Calu3 (cell line): ENCODE measurements at regions not wholly inside any gene's neighbourhood (a gene's known extent, or its start where the extent isn't known, plus 50 kb on each side); places are given as distances from the start of the nearest gene placed in this dataset. TPM values are rescaled to one million over a fixed set of nuclear protein-coding genes. Genes with fewer than 3 reads are reported as not detected.

Experiments used
- BruUV-seq: library from RNA; stranded (reverse); fragments of 400-500 nt; replicated peaks from 2 replicates; lab custom pipeline; 2021; lab: Mats Ljungman, UMichigan
- CTCF ChIA-PET: fragments of 300-600 bp; sonication (Branson Sonifier 250); formaldehyde crosslinking; loops from one replicate; lab custom pipeline; 2022; ENCODE audit warnings: antibody characterized with exemption; lab: Charles Lee
- DNase-seq: peaks from one replicate; pipeline ENCODE4 v3.0.0; 2022
- H3K27ac Mint-ChIP-seq: one replicate; pipeline ENCODE4 v1.8.0; 2022; ENCODE audit warnings: mixed read lengths; ENCODE audit not compliant: unreplicated experiment
- H3K27me3 Mint-ChIP-seq: one replicate; pipeline ENCODE4 v1.8.0; 2022; ENCODE audit warnings: mixed read lengths; ENCODE audit not compliant: unreplicated experiment
- H3K36me3 Mint-ChIP-seq: one replicate; pipeline ENCODE4 v1.8.0; 2022; ENCODE audit warnings: mild to moderate bottlenecking, moderate library complexity, mixed read lengths; ENCODE audit not compliant: insufficient read depth, unreplicated experiment
- H3K4me1 Mint-ChIP-seq: one replicate; pipeline ENCODE4 v1.8.0; 2022; ENCODE audit warnings: mild to moderate bottlenecking, low read depth, mixed read lengths; ENCODE audit not compliant: unreplicated experiment
- H3K4me3 Mint-ChIP-seq: one replicate; pipeline ENCODE4 v1.8.0; 2022; ENCODE audit warnings: mild to moderate bottlenecking, low read depth, moderate library complexity, mixed read lengths; ENCODE audit not compliant: unreplicated experiment
- H3K9me3 Mint-ChIP-seq: one replicate; pipeline ENCODE4 v1.8.0; 2022; ENCODE audit warnings: low read depth, mixed read lengths; ENCODE audit not compliant: unreplicated experiment
- intact Hi-C: fragments of 100-400 bp; cut with micrococcal nuclease; formaldehyde crosslinking; loops from one replicate; pipeline ENCODE4 v1.10.0; 2022; ENCODE audit not compliant: unreplicated experiment
- microRNA-seq: library from miRNA; unstranded; fragments of <30 nt; microRNA quantifications from one replicate; pipeline ENCODE4 v1.2.0, GENCODE V29; 2022
- TF ChIP-seq, protein P1 (sequence below): fragments of 200-600 bp; IDR thresholded peaks from one replicate; pipeline ENCODE4 v1.8.0; 2022; ENCODE audit warnings: antibody characterized with exemption; ENCODE audit not compliant: unreplicated experiment

DNA sequence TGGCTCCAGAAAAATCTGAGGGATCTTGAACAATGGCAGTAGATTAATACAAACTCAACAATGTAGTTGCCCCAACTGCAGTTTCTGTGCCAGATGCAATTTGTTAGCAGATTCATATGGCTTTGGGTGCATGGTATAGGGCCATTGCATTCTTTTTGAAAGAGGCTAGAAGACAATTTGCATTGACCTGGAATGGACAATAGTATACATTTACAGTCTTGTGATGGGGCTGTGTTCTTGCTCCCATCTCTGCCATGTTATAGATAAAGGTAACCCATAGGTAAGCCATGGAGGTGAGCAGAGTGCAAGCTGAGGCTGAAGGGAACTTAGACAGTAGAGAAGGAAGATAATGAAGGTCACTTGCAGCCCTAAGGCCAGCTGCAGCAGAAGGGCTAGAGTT lies 50.1 kb upstream of the DIO3 start:
- Mint-ChIP-seq H3K4me3 (no peak overlapping the region), H3K27me3 (no peaks in the 10 kb centered on the region), H3K9me3 (no peaks in the 10 kb centered on the region), H3K27ac (no peak overlapping the region), H3K36me3 (peaks cover 5% of the 10 kb centered on the region), H3K4me1 (no peaks in the 10 kb centered on the region)
- DNase-seq: no peak
- intact Hi-C loops: no loop called here
- TF ChIP-seq, protein P1, sequence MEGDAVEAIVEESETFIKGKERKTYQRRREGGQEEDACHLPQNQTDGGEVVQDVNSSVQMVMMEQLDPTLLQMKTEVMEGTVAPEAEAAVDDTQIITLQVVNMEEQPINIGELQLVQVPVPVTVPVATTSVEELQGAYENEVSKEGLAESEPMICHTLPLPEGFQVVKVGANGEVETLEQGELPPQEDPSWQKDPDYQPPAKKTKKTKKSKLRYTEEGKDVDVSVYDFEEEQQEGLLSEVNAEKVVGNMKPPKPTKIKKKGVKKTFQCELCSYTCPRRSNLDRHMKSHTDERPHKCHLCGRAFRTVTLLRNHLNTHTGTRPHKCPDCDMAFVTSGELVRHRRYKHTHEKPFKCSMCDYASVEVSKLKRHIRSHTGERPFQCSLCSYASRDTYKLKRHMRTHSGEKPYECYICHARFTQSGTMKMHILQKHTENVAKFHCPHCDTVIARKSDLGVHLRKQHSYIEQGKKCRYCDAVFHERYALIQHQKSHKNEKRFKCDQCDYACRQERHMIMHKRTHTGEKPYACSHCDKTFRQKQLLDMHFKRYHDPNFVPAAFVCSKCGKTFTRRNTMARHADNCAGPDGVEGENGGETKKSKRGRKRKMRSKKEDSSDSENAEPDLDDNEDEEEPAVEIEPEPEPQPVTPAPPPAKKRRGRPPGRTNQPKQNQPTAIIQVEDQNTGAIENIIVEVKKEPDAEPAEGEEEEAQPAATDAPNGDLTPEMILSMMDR: no peak
- CTCF ChIA-PET: no interaction called here
- BruUV-seq: no TSS peak

Small RNAs in the stretch of these regions (microRNA-seq; reads per million reads assigned to microRNA genes)
- gene MIR1185-1: 3.5 reads per million, percentile 4 among the genes with 10 or more reads in this experiment
- gene MIR1185-2: not detected
- gene MIR1193: not detected
- gene MIR1197: not detected
- gene MIR134: 39.7 reads per million, percentile 53 among the genes with 10 or more reads in this experiment
- 21.4 reads per million, percentile 46 among the genes with 10 or more reads in this experiment for gene MIR154
- 8.1 reads per million, percentile 28 among the genes with 10 or more reads in this experiment for gene MIR299
- gene MIR300: not detected
- 15.8 reads per million, percentile 40 among the genes with 10 or more reads in this experiment for gene MIR323A
- gene MIR323B: 3.9 reads per million, percentile 7 among the genes with 10 or more reads in this experiment
- not detected for gene MIR329-1
- not detected for gene MIR329-2
- 65.4 reads per million, percentile 59 among the genes with 10 or more reads in this experiment for gene MIR369
- gene MIR376A1: not detected
- gene MIR376A2: not detected
- 9.8 reads per million, percentile 32 among the genes with 10 or more reads in this experiment for gene MIR376B
- 142 reads per million, percentile 69 among the genes with 10 or more reads in this experiment for gene MIR376C
- gene MIR377: 2.1 reads per million
- gene MIR379: 116 reads per million, percentile 65 among the genes with 10 or more reads in this experiment
- gene MIR380: 8.4 reads per million, percentile 28 among the genes with 10 or more reads in this experiment
- gene MIR381: 5.6 reads per million, percentile 18 among the genes with 10 or more reads in this experiment
- gene MIR382: 79.8 reads per million, percentile 61 among the genes with 10 or more reads in this experiment
- gene MIR409: 132 reads per million, percentile 68 among the genes with 10 or more reads in this experiment
- 167 reads per million, percentile 70 among the genes with 10 or more reads in this experiment for gene MIR411
- 1.4 reads per million for gene MIR412
- gene MIR485: 4.9 reads per million, percentile 14 among the genes with 10 or more reads in this experiment
- gene MIR487A: 12.3 reads per million, percentile 36 among the genes with 10 or more reads in this experiment
- gene MIR487B: 124 reads per million, percentile 67 among the genes with 10 or more reads in this experiment
- gene MIR494: 29.5 reads per million, percentile 49 among the genes with 10 or more reads in this experiment
- 4.9 reads per million, percentile 14 among the genes with 10 or more reads in this experiment for gene MIR495
- gene MIR496: not detected
- 6.3 reads per million, percentile 21 among the genes with 10 or more reads in this experiment for gene MIR539
- not detected for gene MIR541
- 5.6 reads per million, percentile 18 among the genes with 10 or more reads in this experiment for gene MIR543
- gene MIR544A: not detected
- 11.3 reads per million, percentile 35 among the genes with 10 or more reads in this experiment for gene MIR654
- not detected for gene MIR655
- 1.1 reads per million for gene MIR656
- gene MIR668: 2.5 reads per million
- 1.4 reads per million for gene MIR758
- gene MIR889: 33.4 reads per million, percentile 51 among the genes with 10 or more reads in this experiment
